WTC11 (cell line): ENCODE measurements at regions not wholly inside any gene's neighbourhood (a gene's known extent, or its start where the extent isn't known, plus 50 kb on each side); places are given as distances from the start of the nearest gene placed in this dataset.

Experiments used
- ATAC-seq: fragments of 200-7000 bp; cut with Tn5 transposase; 2 replicates; pipeline ENCODE4 v1.10.0; 2021; ENCODE audit warnings: mild to moderate bottlenecking, moderate library complexity
- CTCF ChIA-PET: fragments of 300-600 bp; sonication (Branson Sonifier 250); formaldehyde crosslinking; loops from one replicate; lab custom pipeline; 2021; ENCODE audit warnings: antibody characterized with exemption; lab: Charles Lee
- POLR2A ChIA-PET: fragments of 350-600 bp; sonication (Branson Sonifier 250); formaldehyde crosslinking; loops from one replicate; lab custom pipeline; 2021; ENCODE audit warnings: antibody characterized with exemption; lab: Charles Lee
- DNase-seq: peaks from one replicate; pipeline ENCODE4 v3.0.0; 2021; ENCODE audit warnings: low spot score
- H3K27ac Mint-ChIP-seq: 2 replicates; pipeline ENCODE4 v1.8.0; 2021; ENCODE audit warnings: mixed read lengths
- H3K27me3 Mint-ChIP-seq: 2 replicates; pipeline ENCODE4 v1.8.0; 2021; ENCODE audit warnings: low read depth, mild to moderate bottlenecking, moderate library complexity, mixed read lengths
- H3K36me3 Mint-ChIP-seq: 2 replicates; pipeline ENCODE4 v1.8.0; 2021; ENCODE audit warnings: mixed read lengths
- H3K4me1 Mint-ChIP-seq: 2 replicates; pipeline ENCODE4 v1.8.0; 2022; ENCODE audit warnings: mixed read lengths
- H3K4me3 Mint-ChIP-seq: 2 replicates; pipeline ENCODE4 v1.8.0; 2021; ENCODE audit warnings: mild to moderate bottlenecking, moderate library complexity, mixed read lengths
- H3K9me3 Mint-ChIP-seq: 2 replicates; pipeline ENCODE4 v1.8.0; 2021; ENCODE audit warnings: mixed read lengths
- CBFB ChIP-seq: sonication (generic); formaldehyde crosslinking; IDR thresholded peaks from 2 replicates; pipeline ENCODE4 v1.8.1; 2022; ENCODE audit warnings: mild to moderate bottlenecking, low read depth, missing genetic modification reagents
- CREB1 ChIP-seq: sonication (generic); formaldehyde crosslinking; IDR thresholded peaks from 2 replicates; pipeline ENCODE4 v1.8.0; 2023; ENCODE audit warnings: mild to moderate bottlenecking, missing genetic modification reagents
- EMX1 ChIP-seq: fragments of 250-450 bp; sonication (Bioruptor Pico); IDR thresholded peaks from 2 replicates; pipeline ENCODE4 v1.8.0; 2021; ENCODE audit warnings: mild to moderate bottlenecking
- OVOL2 ChIP-seq: fragments of 250-450 bp; sonication (Bioruptor Pico); IDR thresholded peaks from 2 replicates; pipeline ENCODE4 v1.9.0; 2021; ENCODE audit warnings: mild to moderate bottlenecking, borderline replicate concordance
- PREB ChIP-seq: sonication (generic); formaldehyde crosslinking; IDR thresholded peaks from 2 replicates; pipeline ENCODE4 v1.8.1; 2022; ENCODE audit warnings: mild to moderate bottlenecking, missing genetic modification reagents, moderate library complexity, borderline replicate concordance
- RORB ChIP-seq: fragments of 250-450 bp; sonication (Bioruptor Pico); IDR thresholded peaks from 2 replicates; pipeline ENCODE4 v1.9.0; 2021; ENCODE audit warnings: mild to moderate bottlenecking
- TEAD4 ChIP-seq: sonication (generic); formaldehyde crosslinking; IDR thresholded peaks from 2 replicates; pipeline ENCODE4 v1.8.0; 2022; ENCODE audit warnings: mild to moderate bottlenecking, missing genetic modification reagents
- ZNF232 ChIP-seq: sonication (generic); formaldehyde crosslinking; IDR thresholded peaks from 2 replicates; pipeline ENCODE4 v1.8.0; 2022; ENCODE audit warnings: mild to moderate bottlenecking, missing genetic modification reagents
- ZNF281 ChIP-seq: sonication (generic); formaldehyde crosslinking; IDR thresholded peaks from 2 replicates; pipeline ENCODE4 v1.8.0; 2023; ENCODE audit warnings: mild to moderate bottlenecking, missing genetic modification reagents
- ZNF532 ChIP-seq: fragments of 250-450 bp; sonication (Bioruptor Pico); IDR thresholded peaks from 2 replicates; pipeline ENCODE4 v1.9.0; 2021; ENCODE audit warnings: mild to moderate bottlenecking, borderline replicate concordance
- TF ChIP-seq, protein P1 (sequence below): sonication (generic); formaldehyde crosslinking; IDR thresholded peaks from 2 replicates; pipeline ENCODE4 v1.8.1; 2022; ENCODE audit warnings: mild to moderate bottlenecking, moderate library complexity, missing genetic modification reagents
- TF ChIP-seq, protein P2 (sequence below): sonication (generic); formaldehyde crosslinking; IDR thresholded peaks from 2 replicates; pipeline ENCODE4 v1.8.1; 2023; ENCODE audit warnings: mild to moderate bottlenecking, missing genetic modification reagents, borderline replicate concordance
- TF ChIP-seq, protein P3 (sequence below): sonication (generic); formaldehyde crosslinking; IDR thresholded peaks from 2 replicates; pipeline ENCODE4 v1.8.0; 2022; ENCODE audit warnings: mild to moderate bottlenecking, missing genetic modification reagents
- TF ChIP-seq, protein P4 (sequence below): sonication (generic); formaldehyde crosslinking; IDR thresholded peaks from 2 replicates; pipeline ENCODE4 v1.8.0; 2022; ENCODE audit warnings: mild to moderate bottlenecking, missing genetic modification reagents

DNA sequence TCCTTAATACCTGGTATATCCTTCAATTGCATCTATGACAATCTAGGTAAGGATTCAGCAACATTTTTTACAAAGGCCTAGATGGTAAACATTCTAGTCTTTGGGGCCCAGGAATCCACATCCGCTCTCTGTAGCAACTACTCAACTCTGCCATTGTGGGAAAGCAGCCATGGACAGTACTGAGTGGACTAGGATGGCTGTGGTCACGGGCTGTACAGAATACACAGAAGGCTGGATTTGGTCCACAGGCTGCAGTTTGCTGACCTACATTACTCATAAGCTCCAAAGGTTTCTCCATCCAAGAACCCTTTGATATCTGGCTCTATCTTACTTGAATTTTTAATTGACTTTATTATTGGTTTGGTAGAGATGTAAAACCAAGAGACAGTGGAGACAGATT is 418.3 kb upstream of the LRRTM1 start (continued):
- TF ChIP-seq PREB (CRISPR knock-in tag) (no peak), EMX1 (CRISPR knock-in tag) (no peak), CBFB (CRISPR knock-in tag) (no peak)
- TF ChIP-seq, all 79 proteins: peak for 0

DNA sequence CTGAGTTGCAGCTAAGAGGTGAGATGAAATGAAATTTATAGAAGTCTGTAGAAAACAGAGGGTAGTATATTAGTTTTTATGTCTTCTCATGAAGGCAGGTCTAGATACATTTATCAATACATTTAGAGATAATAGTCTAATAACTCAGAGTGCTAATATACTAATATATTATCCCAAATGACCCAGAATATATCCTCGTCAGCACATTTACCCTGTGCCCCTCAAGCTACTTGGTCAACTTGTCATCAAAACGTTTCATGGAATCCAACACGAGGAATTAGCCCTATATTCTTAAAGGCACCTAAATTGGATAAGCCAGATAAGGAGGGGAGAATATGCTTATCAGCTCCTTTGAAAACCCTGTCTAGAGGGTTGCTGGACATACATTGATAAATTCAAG is 415.1 kb upstream of the LRRTM1 start:
- CTCF ChIA-PET: no interaction called here
- DNase-seq (no peak), ATAC-seq (no peak)
- no peaks in the 10 kb centered on the region for H3K36me3 Mint-ChIP-seq
- no peak overlapping the region for H3K27ac Mint-ChIP-seq
- H3K4me1 Mint-ChIP-seq: no peaks in the 10 kb centered on the region
- POLR2A ChIA-PET: no interaction called here
- TF ChIP-seq RORB (CRISPR knock-in tag) (no peak), CREB1 (CRISPR knock-in tag) (no peak), ZNF232 (CRISPR knock-in tag) (no peak), OVOL2 (CRISPR knock-in tag) (no peak), ZNF281 (CRISPR knock-in tag) (no peak)
- TF ChIP-seq, protein P1, sequence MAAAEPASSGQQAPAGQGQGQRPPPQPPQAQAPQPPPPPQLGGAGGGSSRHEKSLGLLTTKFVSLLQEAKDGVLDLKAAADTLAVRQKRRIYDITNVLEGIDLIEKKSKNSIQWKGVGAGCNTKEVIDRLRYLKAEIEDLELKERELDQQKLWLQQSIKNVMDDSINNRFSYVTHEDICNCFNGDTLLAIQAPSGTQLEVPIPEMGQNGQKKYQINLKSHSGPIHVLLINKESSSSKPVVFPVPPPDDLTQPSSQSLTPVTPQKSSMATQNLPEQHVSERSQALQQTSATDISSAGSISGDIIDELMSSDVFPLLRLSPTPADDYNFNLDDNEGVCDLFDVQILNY: no peak
- TF ChIP-seq, protein P2, sequence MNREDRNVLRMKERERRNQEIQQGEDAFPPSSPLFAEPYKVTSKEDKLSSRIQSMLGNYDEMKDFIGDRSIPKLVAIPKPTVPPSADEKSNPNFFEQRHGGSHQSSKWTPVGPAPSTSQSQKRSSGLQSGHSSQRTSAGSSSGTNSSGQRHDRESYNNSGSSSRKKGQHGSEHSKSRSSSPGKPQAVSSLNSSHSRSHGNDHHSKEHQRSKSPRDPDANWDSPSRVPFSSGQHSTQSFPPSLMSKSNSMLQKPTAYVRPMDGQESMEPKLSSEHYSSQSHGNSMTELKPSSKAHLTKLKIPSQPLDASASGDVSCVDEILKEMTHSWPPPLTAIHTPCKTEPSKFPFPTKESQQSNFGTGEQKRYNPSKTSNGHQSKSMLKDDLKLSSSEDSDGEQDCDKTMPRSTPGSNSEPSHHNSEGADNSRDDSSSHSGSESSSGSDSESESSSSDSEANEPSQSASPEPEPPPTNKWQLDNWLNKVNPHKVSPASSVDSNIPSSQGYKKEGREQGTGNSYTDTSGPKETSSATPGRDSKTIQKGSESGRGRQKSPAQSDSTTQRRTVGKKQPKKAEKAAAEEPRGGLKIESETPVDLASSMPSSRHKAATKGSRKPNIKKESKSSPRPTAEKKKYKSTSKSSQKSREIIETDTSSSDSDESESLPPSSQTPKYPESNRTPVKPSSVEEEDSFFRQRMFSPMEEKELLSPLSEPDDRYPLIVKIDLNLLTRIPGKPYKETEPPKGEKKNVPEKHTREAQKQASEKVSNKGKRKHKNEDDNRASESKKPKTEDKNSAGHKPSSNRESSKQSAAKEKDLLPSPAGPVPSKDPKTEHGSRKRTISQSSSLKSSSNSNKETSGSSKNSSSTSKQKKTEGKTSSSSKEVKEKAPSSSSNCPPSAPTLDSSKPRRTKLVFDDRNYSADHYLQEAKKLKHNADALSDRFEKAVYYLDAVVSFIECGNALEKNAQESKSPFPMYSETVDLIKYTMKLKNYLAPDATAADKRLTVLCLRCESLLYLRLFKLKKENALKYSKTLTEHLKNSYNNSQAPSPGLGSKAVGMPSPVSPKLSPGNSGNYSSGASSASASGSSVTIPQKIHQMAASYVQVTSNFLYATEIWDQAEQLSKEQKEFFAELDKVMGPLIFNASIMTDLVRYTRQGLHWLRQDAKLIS: no peak
- no peak overlapping the region for H3K4me3 Mint-ChIP-seq
- no peaks in the 10 kb centered on the region for H3K27me3 Mint-ChIP-seq
- H3K9me3 Mint-ChIP-seq: no peaks in the 10 kb centered on the region

GRCh38 chr2:80715433-80715832 is 410.9 kb upstream of the LRRTM1 start:
- ChIA-PET POLR2A (no interaction called here), CTCF (no interaction called here)
- DNase-seq (no peak), ATAC-seq (no peak)
- H3K4me3 Mint-ChIP-seq: no peak overlapping the region
- no peaks in the 10 kb centered on the region for H3K4me1 Mint-ChIP-seq
- no peaks in the 10 kb centered on the region for H3K9me3 Mint-ChIP-seq
- H3K27me3 Mint-ChIP-seq: no peaks in the 10 kb centered on the region
- no peaks in the 10 kb centered on the region for H3K36me3 Mint-ChIP-seq
- no peak overlapping the region for H3K27ac Mint-ChIP-seq
- TF ChIP-seq ZNF532 (no peak), TEAD4 (CRISPR knock-in tag) (no peak)
- TF ChIP-seq, protein P2: no peak
- TF ChIP-seq, protein P3, sequence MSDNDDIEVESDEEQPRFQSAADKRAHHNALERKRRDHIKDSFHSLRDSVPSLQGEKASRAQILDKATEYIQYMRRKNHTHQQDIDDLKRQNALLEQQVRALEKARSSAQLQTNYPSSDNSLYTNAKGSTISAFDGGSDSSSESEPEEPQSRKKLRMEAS (CRISPR knock-in tag): no peak
- TF ChIP-seq, protein P4, sequence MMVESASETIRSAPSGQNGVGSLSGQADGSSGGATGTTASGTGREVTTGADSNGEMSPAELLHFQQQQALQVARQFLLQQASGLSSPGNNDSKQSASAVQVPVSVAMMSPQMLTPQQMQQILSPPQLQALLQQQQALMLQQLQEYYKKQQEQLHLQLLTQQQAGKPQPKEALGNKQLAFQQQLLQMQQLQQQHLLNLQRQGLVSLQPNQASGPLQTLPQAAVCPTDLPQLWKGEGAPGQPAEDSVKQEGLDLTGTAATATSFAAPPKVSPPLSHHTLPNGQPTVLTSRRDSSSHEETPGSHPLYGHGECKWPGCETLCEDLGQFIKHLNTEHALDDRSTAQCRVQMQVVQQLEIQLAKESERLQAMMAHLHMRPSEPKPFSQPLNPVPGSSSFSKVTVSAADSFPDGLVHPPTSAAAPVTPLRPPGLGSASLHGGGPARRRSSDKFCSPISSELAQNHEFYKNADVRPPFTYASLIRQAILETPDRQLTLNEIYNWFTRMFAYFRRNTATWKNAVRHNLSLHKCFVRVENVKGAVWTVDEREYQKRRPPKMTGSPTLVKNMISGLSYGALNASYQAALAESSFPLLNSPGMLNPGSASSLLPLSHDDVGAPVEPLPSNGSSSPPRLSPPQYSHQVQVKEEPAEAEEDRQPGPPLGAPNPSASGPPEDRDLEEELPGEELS (CRISPR knock-in tag): no peak
